Bronchial epithelial cell (primary cell): ENCODE measurements at regions not wholly inside any gene's neighbourhood (a gene's known extent, or its start where the extent isn't known, plus 50 kb on each side); places are given as distances from the start of the nearest gene placed in this dataset.

ENCODE experiments used
- DNase-seq: peaks from one replicate; pipeline ENCODE4 v3.0.0-alpha.2; 2010; ENCODE audit warnings: low read depth
- FAIRE-seq: peaks from 2 replicates; lab custom pipeline; 2011; peaks lifted over from hg19 to GRCh38; lab: Jason Lieb, UNC
- H3K27me3 ChIP-seq: 2 replicates; pipeline ENCODE4 v1.5.1; 2011; ENCODE audit warnings: low read length; ENCODE audit not compliant: control insufficient read depth, insufficient read depth
- H3K36me3 ChIP-seq: 2 replicates; pipeline ENCODE4 v1.5.1; 2011; ENCODE audit warnings: low read length; ENCODE audit not compliant: control insufficient read depth, insufficient read depth
- H3K4me3 ChIP-seq: 2 replicates; pipeline ENCODE4 v1.5.1; 2011; ENCODE audit warnings: mild to moderate bottlenecking, low read depth, low read length, control low read depth
- TF ChIP-seq, protein P1 (sequence below): IDR thresholded peaks from 2 replicates; pipeline ENCODE4 v1.5.1; 2011; ENCODE audit warnings: mild to moderate bottlenecking, moderate library complexity, low read length, control low read depth, inconsistent platforms; ENCODE audit not compliant: insufficient read depth, severe bottlenecking

DNA sequence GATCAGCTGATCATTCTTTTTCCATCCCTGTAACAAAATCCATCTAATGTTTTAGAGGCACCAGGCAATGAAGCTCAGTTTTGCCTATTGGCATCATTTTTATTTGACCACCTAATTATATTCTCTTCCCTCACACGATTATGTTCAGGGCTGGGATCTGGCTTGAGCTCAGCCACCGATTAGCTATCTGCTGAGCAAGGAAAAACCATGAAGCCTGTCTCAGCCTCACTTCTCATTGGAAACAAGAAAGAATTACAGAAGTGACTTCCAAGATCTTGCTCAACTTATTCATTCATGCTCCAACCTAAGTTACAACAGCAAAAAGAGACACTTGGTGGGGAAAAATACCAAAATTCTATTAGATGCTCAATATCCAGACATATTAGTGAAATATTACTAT is 139.0 kb upstream of the SH3BP4 start:
- no peak overlapping the region for H3K4me3 ChIP-seq
- FAIRE-seq (no peak), DNase-seq (no peak)
- no peaks in the 10 kb centered on the region for H3K36me3 ChIP-seq
- TF ChIP-seq, protein P1, sequence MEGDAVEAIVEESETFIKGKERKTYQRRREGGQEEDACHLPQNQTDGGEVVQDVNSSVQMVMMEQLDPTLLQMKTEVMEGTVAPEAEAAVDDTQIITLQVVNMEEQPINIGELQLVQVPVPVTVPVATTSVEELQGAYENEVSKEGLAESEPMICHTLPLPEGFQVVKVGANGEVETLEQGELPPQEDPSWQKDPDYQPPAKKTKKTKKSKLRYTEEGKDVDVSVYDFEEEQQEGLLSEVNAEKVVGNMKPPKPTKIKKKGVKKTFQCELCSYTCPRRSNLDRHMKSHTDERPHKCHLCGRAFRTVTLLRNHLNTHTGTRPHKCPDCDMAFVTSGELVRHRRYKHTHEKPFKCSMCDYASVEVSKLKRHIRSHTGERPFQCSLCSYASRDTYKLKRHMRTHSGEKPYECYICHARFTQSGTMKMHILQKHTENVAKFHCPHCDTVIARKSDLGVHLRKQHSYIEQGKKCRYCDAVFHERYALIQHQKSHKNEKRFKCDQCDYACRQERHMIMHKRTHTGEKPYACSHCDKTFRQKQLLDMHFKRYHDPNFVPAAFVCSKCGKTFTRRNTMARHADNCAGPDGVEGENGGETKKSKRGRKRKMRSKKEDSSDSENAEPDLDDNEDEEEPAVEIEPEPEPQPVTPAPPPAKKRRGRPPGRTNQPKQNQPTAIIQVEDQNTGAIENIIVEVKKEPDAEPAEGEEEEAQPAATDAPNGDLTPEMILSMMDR = no peak
- peaks cover 3% of the 10 kb centered on the region for H3K27me3 ChIP-seq

DNA sequence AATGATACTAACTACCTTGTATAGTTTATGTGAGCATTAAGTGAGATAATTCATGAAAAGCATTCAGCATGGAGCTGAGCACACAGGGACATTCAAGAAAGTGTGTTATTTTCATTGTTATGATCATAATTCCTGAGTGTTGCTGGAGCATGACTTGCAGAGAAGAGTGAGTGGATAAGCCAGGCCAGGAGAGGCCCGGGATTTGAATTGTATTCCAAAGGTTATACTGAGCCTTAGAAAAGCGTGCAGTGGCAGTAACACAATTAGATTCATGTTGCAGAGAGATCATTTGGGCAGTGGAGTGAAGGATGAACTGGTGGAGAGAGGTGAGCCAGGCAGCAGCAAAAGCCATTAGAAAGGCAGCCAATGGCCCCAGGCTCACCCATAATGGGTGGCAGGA is 142.9 kb upstream of the SH3BP4 start:
- Histone ChIP-seq H3K4me3 (no peak overlapping the region), H3K36me3 (no peaks in the 10 kb centered on the region), H3K27me3 (peaks cover 3% of the 10 kb centered on the region)
- TF ChIP-seq, protein P1 = no peak
- FAIRE-seq = peak; percentile 60
- DNase-seq = no peak

DNA sequence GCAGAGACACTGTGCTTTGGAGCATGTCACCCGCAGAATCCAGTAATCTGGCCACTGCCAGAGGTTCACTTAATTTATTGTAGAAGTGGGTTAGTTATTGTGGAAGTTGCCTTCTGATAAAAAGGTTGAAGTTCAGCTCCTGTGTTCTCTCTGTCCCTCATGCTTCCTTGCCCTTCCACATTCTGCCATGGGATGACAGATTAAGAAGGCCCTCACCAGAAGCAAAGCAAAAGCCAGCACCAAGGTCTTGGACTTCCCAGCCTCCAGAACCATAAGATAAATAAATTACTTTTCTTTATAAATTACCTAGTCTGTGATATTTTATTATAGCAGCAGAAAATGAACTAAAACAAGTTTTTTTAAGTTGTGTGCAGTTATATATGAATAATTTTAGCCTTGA is 145.0 kb upstream of the SH3BP4 start:
- Histone ChIP-seq H3K27me3 (peaks cover 1% of the 10 kb centered on the region), H3K36me3 (no peaks in the 10 kb centered on the region), H3K4me3 (no peak overlapping the region)
- TF ChIP-seq, protein P1 = no peak
- FAIRE-seq (peak; percentile 43), DNase-seq (no peak)

DNA sequence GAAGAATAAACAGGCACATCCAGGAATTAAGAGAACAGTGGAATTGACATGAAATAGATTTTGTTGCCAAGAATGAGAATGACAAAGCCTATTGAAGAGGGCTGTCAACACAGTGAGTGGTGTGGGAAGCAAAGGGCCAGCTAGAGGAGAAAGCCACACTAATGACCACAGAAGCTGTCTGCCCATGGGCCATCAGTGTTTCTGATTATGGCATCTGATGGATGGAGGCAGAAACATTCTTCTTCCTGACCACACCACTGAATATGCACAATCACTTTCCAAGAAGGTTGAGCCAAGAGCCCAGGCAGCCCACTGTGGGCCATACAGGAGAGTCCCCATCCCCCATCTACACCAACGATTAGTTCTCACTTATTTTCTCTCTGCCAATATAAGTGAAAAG is 146.0 kb upstream of the SH3BP4 start:
- Histone ChIP-seq H3K4me3 (no peak overlapping the region), H3K27me3 (no peaks in the 10 kb centered on the region), H3K36me3 (no peaks in the 10 kb centered on the region)
- TF ChIP-seq, protein P1 = no peak
- DNase-seq = no peak
- FAIRE-seq = no peak

DNA sequence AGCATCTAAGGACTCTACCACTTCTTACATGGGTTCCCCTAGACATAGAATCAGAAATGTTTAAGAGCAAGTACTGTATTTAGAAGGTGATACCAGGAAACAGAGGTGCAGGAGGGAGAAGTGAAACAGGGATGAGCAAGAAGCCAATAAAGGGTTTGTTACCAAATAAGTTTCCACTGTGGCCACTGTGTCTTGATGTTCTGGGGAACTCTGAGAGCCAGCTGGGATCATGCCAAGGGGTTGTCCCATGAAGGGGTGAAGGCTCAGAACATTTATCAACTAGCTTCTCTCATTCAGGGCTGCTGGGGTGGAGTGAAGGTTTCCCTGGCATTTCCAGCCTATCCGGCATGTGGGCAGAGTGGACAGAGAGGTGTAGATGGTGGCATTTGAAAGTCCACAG is 147.1 kb upstream of the SH3BP4 start:
- TF ChIP-seq, protein P1 = no peak
- Histone ChIP-seq H3K4me3 (no peak overlapping the region), H3K27me3 (no peaks in the 10 kb centered on the region), H3K36me3 (no peaks in the 10 kb centered on the region)
- DNase-seq = no peak
- FAIRE-seq = peak; percentile 55

DNA sequence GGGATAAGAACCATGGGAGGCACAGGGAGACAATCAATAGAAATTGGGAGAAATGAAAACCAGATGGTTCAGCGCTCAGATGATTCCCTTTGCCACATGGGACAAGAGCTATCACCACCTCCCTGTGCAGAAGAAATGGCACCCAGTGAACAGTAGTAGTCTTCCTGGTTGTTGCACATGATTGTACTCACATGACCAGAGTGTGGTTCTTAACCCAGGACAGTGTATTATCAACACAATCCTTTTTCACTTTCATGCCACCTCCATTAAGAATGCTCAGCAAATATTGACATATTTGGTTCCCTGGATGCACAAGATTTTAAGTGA is 149.0 kb upstream of the SH3BP4 start:
- Histone ChIP-seq H3K4me3 (no peak overlapping the region), H3K27me3 (no peaks in the 10 kb centered on the region), H3K36me3 (no peaks in the 10 kb centered on the region)
- TF ChIP-seq, protein P1 = no peak
- FAIRE-seq = no peak
- DNase-seq = no peak
